ENCODE measurements at regions not wholly inside any gene's neighbourhood (a gene's known extent, or its start where the extent isn't known, plus 50 kb on each side); places are given as distances from the start of the nearest gene placed in this dataset.

GRCh38 chr16:5379954-5380353 lies 282.4 kb upstream of the EEF2KMT start:
- TF ChIP-seq CTCF (IDR thresholded peaks at IDR 0.05) (no peak), POLR2A (IDR thresholded peaks at IDR 0.05) (no peak)

All from heart left ventricle (tissue), 13 donors.